ENCODE measurements at regions not wholly inside any gene's neighbourhood (a gene's known extent, or its start where the extent isn't known, plus 50 kb on each side); places are given as distances from the start of the nearest gene placed in this dataset.
A peak's percentile ranks its signal among the peaks of the same experiment; 100 is the strongest.
"Not testable (repeated sequence)": the region's sequence is repeated elsewhere in the genome, so short reads cannot be mapped to it uniquely, and the experiment has no call there.

DNA sequence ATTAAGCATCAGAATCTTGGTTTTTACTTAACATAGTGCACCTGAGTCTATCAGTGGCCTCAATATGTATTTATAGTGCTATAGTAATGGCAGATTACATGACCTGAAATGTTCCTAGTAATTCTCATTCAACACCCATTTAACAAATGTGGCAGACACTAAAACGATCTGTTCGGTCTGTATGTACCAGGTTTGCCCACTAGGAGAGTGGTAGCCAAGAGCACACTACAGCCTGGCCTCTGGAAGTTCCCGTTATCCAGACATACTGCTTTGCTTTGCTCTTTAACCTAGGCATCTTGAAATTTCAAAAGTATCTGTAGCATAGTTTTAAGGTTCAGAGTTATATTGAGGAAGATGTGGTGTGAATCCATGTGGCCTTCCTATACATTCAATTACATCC is 395.7 kb upstream of the NRG3 start:
- no peak for DNase-seq

DNA sequence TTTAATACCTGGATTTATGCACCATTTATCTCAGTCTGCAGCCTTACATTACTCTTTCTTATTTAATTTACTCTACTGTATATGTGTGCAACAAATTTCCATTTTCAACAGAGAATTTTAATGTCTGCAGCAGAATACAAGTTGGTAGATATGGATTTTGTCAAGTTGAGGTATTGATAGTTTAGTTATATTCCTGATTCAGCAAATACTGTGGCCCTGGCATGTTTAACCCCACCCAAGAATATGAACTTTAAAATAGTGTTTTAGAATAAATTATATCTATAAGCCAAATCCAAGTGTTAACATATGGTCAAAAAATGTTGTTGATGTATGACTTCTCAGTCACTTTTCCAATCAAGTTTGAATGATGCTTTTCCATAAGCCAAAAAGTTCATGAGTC is 378.4 kb upstream of the NRG3 start:
- no peak for DNase-seq

DNA sequence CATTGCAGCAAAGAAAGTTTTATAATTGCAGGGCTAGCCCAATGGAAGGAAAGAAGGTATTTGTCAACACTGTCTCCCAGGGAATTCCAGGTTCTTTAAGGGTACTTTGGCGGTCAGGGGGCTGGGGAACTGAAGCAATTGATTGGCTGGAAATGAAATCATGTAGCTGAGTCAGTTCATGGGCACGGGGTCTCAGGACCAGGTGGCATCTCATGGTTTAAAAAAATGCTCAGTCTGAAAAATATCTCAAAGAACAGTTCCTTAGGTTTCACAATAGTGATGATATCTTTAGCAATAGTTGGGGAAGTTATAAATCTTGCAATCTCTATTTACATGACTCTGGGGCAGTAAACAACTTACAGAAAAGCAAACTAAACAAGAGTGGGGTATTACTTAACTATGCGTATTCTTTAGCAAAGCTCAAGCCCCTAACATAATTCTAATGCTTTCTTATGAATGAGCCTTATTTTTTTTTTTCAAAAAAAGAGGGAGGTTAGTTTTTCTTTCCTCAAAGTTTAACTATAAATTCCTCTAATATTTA is 376.9 kb upstream of the NRG3 start:
- DNase-seq = no peak

- peak in 1 of 5 experiments; percentile 2 for DNase-seq
These were observed 372.2 kb upstream of the NRG3 start for GRCh38 chr10:81502677-81503359.

DNA sequence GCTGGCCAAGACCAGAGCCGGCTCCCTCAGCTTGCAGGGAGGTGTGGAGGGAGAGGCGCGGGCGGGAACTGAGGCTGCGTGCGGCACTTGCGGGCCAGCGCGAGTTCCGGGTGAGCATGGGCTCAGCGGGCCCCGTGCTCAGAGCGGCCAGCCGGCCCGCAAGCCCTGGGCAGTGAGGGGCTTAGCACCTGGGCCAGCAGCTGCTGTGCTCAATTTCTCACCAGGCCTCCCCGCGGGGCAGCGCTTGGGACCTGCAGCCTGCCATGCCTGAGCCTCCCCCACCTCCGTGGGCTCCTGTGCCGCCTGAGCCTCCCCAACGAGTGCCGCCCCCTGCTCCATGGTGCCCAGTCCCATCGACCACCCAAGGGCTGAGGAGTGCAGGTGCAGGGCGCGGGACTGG is 369.2 kb upstream of the NRG3 start:
- not testable (repeated sequence) for DNase-seq

- no peak for DNase-seq
These were observed 360.2 kb upstream of the NRG3 start for GRCh38 chr10:81514811-81515210.

- DNase-seq = no peak
These were observed 354.3 kb upstream of the NRG3 start for GRCh38 chr10:81520688-81521087.

GRCh38 chr10:81524467-81524866 is 350.5 kb upstream of the NRG3 start:
- no peak for DNase-seq

- no peak for DNase-seq
These were observed 342.6 kb upstream of the NRG3 start for GRCh38 chr10:81532403-81532802.

DNA sequence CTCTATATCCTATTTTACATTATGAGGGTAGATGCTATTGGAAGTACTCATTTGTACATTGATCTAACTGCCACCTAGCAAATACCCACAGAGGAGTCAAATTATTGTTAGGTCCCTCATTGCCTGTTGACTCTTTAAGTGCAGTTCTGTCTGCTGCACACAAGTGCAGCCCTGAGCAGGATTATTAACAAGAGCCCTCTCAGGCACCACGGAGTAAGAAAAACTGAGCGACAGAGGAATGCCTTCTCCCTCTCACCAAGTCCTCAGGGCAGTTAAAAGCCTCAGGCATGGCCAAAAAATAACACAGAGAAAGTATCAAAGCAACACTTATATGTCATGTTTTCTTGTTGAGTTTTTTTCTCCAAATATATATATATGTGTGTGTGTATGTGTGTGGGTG is 340.0 kb upstream of the NRG3 start:
- no peak for DNase-seq

DNA sequence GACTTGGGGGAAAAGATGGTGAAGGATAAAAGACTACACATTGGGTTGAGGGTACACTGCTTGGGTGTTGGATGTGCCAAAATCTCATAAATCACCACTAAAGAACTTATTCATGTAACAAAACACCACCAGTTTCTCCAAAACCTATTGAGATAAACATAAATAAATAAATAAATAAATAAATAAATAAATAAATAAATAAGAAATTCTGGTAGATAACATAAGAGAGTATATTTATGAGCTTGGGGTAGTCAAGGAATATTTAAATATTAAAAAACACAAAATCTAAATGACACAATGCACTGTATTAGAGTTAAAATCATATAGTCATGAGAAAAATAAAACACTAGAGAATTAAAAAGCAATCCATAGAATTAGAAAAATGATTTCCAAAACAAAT is 333.5 kb upstream of the NRG3 start:
- no peak for DNase-seq

- DNase-seq = no peak
These were observed 328.8 kb upstream of the NRG3 start for GRCh38 chr10:81546243-81546642.

DNA sequence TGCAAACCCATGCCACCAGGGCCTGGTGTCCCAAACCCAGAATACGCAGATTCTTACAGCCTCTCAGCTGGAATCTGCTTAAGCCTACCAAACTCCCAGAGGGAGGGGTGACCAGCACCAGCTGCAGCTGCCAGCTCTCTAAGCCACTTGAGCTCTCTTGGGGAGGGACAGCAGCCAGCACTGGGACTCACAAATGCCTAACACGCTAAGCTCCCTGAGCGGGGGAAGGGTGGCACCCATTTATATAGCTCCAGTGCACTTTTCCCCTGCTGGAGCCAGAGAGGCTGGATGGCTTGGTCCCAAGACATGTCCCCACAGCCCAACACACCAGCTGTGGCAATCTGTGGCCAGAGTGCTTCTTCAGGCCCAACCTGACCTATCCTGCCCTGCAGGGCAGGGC is 326.8 kb upstream of the NRG3 start:
- DNase-seq = no peak

- no peak for DNase-seq
These were observed 310.9 kb upstream of the NRG3 start for GRCh38 chr10:81564143-81564542.

- DNase-seq = no peak
These were observed 305.5 kb upstream of the NRG3 start for GRCh38 chr10:81569488-81569887.

GRCh38 chr10:81570349-81570748 is 304.6 kb upstream of the NRG3 start:
- no peak for DNase-seq

GRCh38 chr10:81570878-81571794 is 303.9 kb upstream of the NRG3 start:
- DNase-seq = no peak

DNA sequence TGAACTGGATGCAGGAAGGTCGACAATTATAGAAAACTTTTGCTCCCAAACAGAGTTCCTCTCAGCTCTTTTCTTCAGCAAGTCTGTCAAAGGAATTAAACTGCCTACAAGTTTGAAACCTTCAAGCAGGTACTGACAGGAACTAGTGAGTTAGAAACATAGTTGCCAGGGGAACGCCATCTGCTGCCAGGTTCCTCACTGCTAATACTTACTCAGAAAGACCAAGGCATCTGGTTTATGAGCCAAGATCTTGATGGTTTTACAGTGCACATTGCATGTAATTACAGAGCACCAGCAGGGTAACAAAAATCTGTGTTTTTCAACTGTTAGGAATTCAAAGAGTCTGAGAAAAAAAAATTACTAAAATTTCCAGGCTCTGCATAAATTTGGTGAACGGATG is 300.0 kb upstream of the NRG3 start:
- no peak for DNase-seq

- no peak for DNase-seq
These were observed 298.7 kb upstream of the NRG3 start for GRCh38 chr10:81576336-81576735.

- DNase-seq = no peak
These were observed 280.0 kb upstream of the NRG3 start for GRCh38 chr10:81594991-81595390.

DNA sequence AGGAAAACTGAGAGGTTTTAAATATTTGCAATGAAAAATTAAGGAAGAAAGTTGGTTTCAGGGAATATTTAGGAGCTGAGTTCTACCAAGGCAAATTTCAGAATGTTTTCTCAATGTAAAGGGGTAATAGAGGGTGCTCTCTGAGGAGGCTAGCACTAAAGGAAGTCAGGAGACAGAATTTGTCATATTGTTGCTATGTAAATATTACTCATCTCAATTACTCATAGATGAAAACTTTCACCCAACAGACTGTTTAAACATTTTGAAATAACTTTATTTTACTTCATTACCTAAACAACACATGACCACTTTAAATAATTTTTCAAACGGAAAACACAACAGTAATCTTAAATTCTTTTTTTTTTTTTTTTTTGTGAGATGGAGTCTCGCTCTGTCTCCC is 274.8 kb upstream of the NRG3 start:
- DNase-seq = no peak

- no peak for DNase-seq
These were observed 271.8 kb upstream of the NRG3 start for GRCh38 chr10:81603106-81603620.

GRCh38 chr10:81644485-81644884 is 230.5 kb upstream of the NRG3 start:
- not testable (repeated sequence) for DNase-seq

- no peak for DNase-seq
These were observed 219.0 kb upstream of the NRG3 start for GRCh38 chr10:81655986-81656385.

All from T-helper 2 cell (primary cell).